Mucosa of descending colon (tissue), 3 donors: ENCODE measurements at regions not wholly inside any gene's neighbourhood (a gene's known extent, or its start where the extent isn't known, plus 50 kb on each side); places are given as distances from the start of the nearest gene placed in this dataset.
"Not testable (repeated sequence)": the region's sequence is repeated elsewhere in the genome, so short reads cannot be mapped to it uniquely, and the experiment has no call there.

Source experiments
- ATAC-seq: fragments of 200-7000 bp; cut with Tn5 transposase; one replicate; pipeline ENCODE4 v1.9.1; 2020; ENCODE audit warnings: mild to moderate bottlenecking, moderate library complexity
- DNase-seq, 3 donors: peaks; one replicate each; pipeline ENCODE4 v3.0.0-alpha.2; 2020
- H3K36me3 ChIP-seq: fragments of 200-600 bp; one replicate; pipeline ENCODE4 v1.8.0; 2021; ENCODE audit warnings: low read depth, mild to moderate bottlenecking
- H3K4me1 ChIP-seq: fragments of 200-600 bp; one replicate; pipeline ENCODE4 v1.8.0; 2021; ENCODE audit warnings: low read depth, mild to moderate bottlenecking
- H3K4me3 ChIP-seq: fragments of 200-600 bp; one replicate; pipeline ENCODE4 v1.8.0; 2021; ENCODE audit warnings: mild to moderate bottlenecking
- H3K9me3 ChIP-seq: fragments of 200-600 bp; one replicate; pipeline ENCODE4 v1.8.0; 2021; ENCODE audit warnings: mild to moderate bottlenecking
- intact Hi-C, 2 donors: fragments of 100-400 bp; cut with DNase I in 1 of 2; cut with micrococcal nuclease in 1 of 2; formaldehyde crosslinking; loops; one replicate each; pipeline versions ENCODE4 v1.11.0 to v1.11.1; 2022; cut with DNase I, micrococcal nuclease
- TF ChIP-seq, protein P1 (sequence below): fragments of 200-600 bp; IDR thresholded peaks from one replicate; pipeline ENCODE4 v1.8.0; 2022; ENCODE audit warnings: antibody characterized with exemption, mild to moderate bottlenecking
- donor health status: DM: no; HTN: no; CAD: no; lungs with moderate emphysema.
- donor health status: DM: no; HTN: no; CAD: no.
- donor health status: DM: no; HTN: yes; CAD: no.

DNA sequence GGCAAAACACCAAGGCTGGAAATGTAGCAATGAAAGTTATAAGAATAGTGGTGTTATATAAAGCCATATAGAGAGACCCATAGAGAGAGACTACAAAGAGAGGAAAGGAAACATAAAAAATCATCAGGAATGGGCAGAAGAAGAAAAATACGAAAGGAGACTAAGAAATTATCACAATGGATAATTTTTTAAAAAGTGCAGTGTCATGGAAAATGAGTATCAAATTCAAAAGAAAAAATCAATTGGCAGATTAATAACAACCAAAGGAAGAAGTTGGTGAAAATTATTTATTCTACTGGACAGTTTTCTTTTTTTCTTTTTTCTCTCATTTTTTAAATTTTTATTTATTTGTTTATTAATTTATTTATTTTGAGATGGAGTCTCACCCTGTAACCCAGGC lies 1488.4 kb upstream of the WWC1 start:
- intact Hi-C loops, result no loop called here
- no peak overlapping the region for H3K4me3 ChIP-seq
- ATAC-seq (no peak), DNase-seq (no peak)
- H3K4me1 ChIP-seq, result no peaks in the 10 kb centered on the region
- H3K36me3 ChIP-seq, result no peaks in the 10 kb centered on the region
- TF ChIP-seq, protein P1, sequence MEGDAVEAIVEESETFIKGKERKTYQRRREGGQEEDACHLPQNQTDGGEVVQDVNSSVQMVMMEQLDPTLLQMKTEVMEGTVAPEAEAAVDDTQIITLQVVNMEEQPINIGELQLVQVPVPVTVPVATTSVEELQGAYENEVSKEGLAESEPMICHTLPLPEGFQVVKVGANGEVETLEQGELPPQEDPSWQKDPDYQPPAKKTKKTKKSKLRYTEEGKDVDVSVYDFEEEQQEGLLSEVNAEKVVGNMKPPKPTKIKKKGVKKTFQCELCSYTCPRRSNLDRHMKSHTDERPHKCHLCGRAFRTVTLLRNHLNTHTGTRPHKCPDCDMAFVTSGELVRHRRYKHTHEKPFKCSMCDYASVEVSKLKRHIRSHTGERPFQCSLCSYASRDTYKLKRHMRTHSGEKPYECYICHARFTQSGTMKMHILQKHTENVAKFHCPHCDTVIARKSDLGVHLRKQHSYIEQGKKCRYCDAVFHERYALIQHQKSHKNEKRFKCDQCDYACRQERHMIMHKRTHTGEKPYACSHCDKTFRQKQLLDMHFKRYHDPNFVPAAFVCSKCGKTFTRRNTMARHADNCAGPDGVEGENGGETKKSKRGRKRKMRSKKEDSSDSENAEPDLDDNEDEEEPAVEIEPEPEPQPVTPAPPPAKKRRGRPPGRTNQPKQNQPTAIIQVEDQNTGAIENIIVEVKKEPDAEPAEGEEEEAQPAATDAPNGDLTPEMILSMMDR, result no peak
- H3K9me3 ChIP-seq, result peaks cover 17% of the 10 kb centered on the region

DNA sequence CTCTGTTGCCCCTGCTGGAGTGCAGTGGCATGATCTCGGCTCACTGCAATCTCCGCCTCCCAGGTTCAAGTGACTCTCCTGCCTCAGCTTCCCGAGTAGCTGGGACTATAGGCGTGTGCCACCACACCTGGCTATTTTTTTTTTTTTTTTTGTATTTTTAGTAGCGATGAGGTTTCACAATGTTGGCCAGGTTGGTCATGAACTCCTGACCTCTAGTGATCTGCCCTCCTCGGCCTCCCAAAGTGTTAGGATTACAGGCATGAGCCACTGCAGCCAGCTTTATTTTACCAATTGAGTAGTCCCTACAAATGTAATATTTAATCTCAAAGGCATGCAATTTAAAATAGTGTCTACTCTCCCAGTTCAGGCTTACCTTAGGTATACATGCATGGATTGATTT lies 1487.2 kb upstream of the WWC1 start:
- H3K4me1 ChIP-seq, H3K4me3 ChIP-seq, H3K36me3 ChIP-seq, DNase-seq, intact Hi-C loops, ATAC-seq: not testable (repeated sequence)
- peaks cover 13% of the 10 kb centered on the region for H3K9me3 ChIP-seq

DNA sequence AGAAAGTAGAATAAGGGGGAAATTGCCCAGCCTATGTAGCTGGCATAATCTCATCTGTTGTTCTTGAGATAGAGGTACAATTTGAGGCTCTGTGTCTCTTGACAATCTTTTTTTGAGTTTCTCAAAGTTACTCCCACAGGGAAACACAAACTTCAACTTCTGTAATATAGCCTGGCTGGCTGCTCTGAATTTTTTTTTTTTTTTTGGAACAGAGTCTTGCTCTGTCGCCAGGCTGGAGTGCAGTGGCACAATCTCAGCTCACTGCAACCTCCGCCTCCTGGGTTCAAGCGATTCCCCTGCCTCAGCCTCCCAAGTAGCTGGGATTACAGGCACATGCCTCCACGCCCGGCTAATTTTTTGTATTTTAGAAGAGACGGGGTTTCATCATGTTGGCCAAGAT lies 1486.8 kb upstream of the WWC1 start:
- DNase-seq, H3K36me3 ChIP-seq, intact Hi-C loops, ATAC-seq, H3K4me1 ChIP-seq, H3K4me3 ChIP-seq: not testable (repeated sequence)
- peaks cover 16% of the 10 kb centered on the region for H3K9me3 ChIP-seq

DNA sequence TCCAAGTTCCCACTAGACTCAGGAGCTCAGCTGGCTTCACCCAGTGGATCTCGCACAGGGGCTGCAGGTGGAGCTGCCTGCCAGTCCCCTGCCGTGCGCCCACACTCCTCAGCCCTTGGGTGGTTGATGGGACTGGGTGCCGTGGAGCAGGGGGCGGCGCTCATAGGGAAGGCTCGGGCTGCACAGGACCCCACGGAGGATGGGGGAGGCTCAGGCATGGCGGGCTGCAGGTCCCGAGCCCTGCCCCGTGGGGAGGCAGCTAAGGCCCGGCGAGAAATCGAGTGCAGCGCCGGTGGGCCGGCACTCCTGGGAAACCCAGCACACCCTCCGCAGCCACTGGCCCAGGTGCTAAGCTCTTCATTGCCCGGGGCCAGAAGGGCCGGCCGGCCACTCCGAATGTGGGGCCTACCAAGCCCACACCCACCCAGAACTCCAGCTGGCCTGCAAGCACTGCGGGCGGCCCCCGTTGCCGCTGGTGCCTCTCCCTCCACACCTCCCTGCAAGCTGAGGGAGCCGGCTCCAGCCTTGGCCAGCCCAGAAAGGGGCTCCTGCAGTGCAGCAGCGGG lies 1481.3 kb upstream of the WWC1 start:
- H3K4me3 ChIP-seq, ATAC-seq, intact Hi-C loops, H3K4me1 ChIP-seq, H3K36me3 ChIP-seq, DNase-seq: not testable (repeated sequence)
- peaks cover 31% of the 10 kb centered on the region for H3K9me3 ChIP-seq

DNA sequence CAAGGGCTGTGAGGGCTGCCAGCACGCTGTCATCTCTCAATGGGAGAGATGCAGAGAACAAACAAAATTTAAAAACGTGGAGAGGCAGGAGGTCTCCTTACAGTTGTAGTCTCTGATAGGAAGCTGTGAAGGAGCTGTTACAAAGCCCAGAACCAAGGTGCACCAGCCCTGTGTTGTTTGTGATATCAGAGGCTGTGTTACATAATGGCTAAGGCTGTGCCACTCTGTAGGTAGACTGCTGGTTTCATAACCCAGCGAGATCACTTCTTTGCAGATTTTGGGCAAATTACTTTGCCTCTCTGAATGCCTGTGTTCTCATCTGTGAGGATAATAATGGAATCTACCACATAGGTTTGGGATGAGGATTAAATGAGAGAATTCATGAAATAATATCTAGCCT lies 1480.7 kb upstream of the WWC1 start:
- Histone ChIP-seq H3K4me1 (no peaks in the 10 kb centered on the region), H3K9me3 (peaks cover 35% of the 10 kb centered on the region), H3K4me3 (no peak overlapping the region), H3K36me3 (no peaks in the 10 kb centered on the region)
- TF ChIP-seq, protein P1, result no peak
- DNase-seq (no peak), ATAC-seq (no peak)
- intact Hi-C loops, result no loop called here

DNA sequence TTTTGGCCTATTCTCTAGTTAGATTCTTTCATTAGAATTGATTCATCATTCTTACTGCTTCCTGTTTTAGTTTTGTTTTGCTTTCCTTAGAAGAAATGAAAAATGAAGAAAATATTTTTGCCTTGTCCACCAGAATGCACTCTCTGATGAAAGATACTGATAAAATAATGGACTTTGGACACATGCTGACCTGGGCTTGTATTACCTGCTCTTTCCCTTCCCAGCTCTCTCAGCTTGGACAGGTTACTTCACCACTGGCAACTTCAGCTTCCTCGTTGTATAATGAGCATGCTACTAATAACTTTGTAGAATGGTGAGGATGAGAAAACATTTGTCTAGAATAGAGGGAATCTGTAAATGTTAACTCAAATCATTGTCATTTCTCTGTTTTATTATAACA lies 1468.1 kb upstream of the WWC1 start:
- H3K9me3 ChIP-seq, result peaks cover 9% of the 10 kb centered on the region
- no peak for ATAC-seq
- no peak overlapping the region for H3K4me3 ChIP-seq
- no peaks in the 10 kb centered on the region for H3K4me1 ChIP-seq
- intact Hi-C loops, result no loop called here
- DNase-seq, result no peak
- TF ChIP-seq, protein P1, result no peak
- no peaks in the 10 kb centered on the region for H3K36me3 ChIP-seq

DNA sequence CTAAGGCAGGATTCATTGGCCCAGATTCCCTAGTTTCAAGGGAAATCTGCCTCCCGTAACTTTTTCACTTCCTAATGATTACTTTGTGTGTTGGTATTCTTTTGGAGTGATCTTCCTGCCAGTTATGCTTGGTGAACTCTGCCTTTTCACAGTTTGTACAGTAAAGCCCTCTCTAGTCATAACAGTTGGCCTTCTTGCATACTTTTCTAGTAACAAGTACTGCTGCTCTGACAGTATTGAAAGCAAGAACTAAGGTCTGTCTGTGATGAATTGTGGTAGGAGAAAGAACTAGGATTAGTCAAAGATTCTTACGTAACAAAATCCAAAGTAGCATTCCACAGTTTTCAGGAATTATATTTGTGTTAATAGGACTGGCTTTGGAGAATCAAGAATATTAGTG lies 1457.2 kb upstream of the WWC1 start:
- TF ChIP-seq, protein P1, result no peak
- intact Hi-C loops, result no loop called here
- Histone ChIP-seq H3K4me1 (no peaks in the 10 kb centered on the region), H3K4me3 (no peak overlapping the region), H3K9me3 (peaks cover 2% of the 10 kb centered on the region), H3K36me3 (no peaks in the 10 kb centered on the region)
- ATAC-seq (no peak), DNase-seq (no peak)
